Activated CD4-positive, alpha-beta T cell treated with anti-CD3 and anti-CD28 coated beads for 48 hours (primary cell): ENCODE measurements at regions not wholly inside any gene's neighbourhood (a gene's known extent, or its start where the extent isn't known, plus 50 kb on each side); places are given as distances from the start of the nearest gene placed in this dataset.
"Not testable (repeated sequence)": the region's sequence is repeated elsewhere in the genome, so short reads cannot be mapped to it uniquely, and the experiment has no call there.

ENCODE experiments used
- DNase-seq: peaks from one replicate; pipeline ENCODE4 v3.0.0-alpha.2; 2020

DNA sequence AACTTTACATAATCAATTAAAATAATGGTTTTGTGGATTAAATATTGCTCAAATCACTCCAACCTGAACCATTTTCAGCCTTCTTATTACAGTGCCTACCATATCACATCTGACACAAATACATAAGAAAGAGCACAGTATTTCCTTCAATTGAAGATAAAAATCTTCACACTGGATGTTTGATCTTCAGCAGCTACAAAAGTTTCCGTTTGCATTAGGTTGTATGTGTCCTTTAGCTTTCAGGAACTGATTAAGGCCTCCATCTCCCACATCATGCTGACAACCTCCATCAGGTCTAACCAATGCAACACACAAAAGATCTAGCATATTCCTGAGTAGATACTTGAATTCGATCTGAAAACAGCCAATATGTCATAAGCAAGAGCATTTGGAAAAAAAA is 195.1 kb upstream of the NR5A2 start:
- no peak for DNase-seq

DNA sequence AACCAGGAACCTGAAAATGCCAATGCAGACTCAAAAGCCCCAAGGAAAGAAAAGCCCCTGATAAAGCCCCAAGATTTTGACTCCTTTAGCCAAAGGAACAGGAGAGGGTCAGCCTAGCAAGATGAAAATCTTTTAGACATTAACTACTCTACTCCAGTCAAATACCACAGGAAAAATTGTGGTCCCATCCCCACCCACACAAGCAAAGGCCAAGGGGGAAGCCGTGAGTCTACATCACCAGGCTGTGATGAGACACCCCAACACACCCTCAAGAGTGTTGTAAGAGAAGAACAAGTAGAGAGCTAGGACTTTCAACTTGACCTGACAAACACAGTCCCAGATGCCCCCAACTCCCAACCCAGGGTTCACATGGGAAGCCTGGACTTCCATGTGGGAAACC is 192.8 kb upstream of the NR5A2 start:
- no peak for DNase-seq

DNA sequence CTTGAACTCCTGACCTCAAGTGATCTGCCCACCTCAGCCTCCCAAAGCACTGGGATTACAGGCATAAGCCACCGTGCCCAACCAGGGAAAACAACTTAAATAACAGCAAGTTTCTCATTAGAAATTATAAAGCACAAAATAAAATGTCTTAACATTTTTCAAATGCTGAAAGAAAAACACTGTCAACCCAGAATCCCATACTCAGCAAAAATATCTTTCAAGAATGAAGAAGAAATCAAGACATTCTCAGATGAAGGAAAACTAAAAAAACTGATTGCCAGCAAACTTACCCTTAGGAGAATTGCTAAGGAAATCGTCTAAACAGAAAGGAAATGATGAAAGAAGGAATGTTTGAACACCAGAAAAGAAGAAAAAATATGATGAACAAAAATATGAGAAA is 191.1 kb upstream of the NR5A2 start:
- DNase-seq = no peak

DNA sequence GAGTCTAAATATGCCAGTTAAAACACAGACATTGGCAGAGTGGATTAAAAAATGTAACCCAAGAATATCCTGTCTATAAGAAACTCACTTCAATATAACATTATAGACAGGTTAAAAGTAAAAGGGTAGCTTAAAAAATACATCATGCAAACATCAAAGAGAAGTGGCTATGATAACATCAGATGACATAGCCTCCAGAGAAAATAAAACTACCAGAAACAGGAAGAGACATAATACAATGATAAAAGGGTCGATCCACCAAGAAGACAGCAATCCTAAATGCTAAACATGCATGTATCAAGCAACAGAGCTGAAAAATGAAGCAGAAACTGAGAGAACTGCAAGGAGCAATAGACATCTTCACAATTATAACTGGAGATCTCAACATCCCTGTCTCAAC is 190.2 kb upstream of the NR5A2 start:
- no peak for DNase-seq

DNA sequence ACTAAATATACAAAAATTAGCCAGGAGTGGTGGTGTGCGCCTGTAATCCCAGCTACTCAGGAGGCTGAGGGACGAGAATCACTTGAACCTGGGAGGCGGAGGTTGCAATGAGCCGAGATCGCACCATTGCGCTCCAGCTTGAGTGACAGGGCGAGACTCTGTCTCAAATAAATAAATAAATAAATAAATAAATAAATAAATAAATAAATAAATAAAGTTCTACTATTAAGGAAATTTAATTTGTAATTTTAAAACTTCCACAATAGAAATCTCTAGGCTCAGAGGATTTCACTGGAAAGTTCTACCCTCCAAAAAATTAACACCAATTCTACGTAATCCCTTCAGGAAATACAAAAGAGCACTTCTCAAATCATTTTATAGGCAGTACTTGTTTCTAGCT is 187.9 kb upstream of the NR5A2 start:
- DNase-seq = not testable (repeated sequence)

DNA sequence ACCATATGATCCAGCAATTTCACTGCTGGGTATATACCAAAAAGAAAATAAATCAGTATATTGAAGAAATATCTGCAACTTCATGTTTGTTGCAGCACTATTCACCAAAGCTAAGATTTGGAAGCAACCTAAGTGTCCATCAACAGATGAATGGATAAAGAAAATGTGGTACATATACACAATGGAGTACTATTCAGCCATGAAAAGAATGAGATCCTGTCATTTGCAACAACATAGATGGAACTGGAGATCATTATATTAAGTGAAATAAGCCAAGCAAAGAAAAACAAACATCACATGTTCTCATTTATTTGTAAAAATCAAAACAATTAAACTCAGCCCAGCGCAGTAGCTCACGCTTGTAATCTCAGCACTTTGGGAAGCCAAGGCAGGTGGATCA is 184.4 kb upstream of the NR5A2 start:
- DNase-seq = not testable (repeated sequence)

DNA sequence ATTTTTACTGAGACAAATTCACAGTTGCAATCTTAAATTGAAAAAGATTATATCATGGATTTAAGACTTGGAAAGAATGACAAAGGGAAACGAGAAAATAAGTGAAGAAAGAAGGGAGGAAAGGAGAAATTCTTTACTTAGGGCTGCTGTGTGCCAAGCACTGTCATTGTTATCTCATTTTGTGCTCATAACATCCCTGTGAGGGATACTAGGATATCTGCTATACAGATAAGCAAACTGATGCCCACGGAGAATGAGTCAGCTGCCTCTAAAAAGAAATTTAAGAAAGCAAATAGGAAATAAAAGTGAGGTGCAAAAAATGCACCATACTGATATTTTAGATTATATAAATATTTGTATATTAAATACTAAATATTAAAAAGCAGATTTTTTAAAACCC is 183.6 kb upstream of the NR5A2 start:
- no peak for DNase-seq

DNA sequence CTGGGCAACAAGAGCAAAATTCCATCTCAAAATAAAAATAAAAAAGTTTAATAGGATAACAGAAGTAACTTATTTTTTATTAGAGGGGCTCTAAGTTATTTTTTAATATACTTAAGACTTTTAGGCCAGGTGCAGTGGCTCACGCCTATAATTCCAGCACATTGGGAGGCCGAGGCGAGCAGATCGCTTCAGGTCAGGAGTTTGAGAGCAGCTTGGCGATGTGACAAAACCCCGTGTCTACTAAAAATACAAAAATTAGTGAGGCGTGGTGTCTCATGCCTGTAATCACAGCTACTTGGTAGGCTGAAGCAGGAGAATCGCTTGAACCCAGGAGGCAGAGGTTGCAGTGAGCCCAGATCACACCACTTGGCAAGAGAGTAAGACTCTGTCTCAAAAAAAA is 180.5 kb upstream of the NR5A2 start:
- DNase-seq = no peak

DNA sequence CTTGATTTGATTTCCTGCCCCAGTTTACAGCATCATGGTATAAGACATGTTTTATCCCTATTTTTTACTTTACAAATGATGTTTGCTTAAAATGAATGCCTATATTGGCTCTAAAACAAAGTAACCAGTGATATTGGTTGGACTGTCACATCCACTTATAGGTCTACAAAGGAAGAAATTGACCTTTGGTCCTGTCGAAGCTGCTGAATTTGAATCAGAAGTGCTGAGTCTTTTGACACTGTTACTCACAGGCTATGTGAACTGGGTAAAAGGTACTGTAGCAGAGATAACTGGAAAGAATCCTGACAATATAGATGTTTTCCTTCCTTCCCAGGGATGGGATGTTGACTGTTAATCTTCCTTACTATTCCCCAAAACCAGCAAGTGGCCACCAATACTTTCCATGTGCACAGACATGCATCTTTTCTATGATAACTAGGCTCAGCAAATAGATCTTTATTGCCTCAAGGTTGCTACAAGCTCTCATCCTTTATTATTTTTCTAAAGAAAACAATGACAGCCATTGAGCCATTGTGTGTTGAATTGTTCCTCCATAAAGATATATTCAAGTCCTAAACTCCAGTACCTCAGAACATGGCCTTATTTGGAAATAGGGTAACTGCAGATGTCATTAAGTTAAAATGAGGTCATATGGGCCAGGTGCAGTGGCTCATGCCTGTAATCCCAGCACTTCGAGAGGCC is 175.9 kb upstream of the NR5A2 start:
- DNase-seq = no peak

DNA sequence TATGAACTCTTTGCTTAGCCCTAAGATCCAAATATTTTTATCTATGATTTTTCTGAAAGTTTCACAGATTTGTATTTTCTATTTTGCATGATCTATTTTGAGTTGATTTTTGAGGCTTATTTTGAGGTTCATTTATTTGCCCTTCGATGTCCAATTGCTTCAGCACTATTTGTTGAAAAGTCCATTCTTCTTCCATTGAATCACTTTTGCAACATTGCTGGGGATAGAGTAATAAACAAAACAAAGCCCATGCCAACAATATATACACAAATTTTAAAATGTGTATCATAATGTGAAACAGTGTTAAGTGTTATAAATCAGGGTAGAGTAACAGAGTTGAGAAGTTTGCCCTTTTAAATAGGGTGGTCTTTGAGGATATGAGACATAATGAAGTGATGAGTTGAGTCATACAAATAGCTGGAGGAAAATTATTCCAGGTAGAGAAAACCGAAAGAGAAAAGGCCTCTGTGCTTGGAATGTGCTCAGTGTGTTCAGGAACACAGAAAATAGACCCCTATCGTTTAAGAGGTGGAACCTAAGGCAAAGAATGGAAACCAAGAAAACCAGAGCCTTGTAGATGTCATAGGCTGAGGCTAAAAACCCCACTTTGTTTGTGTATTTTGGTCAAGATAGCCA is 172.7 kb upstream of the NR5A2 start:
- DNase-seq = no peak

DNA sequence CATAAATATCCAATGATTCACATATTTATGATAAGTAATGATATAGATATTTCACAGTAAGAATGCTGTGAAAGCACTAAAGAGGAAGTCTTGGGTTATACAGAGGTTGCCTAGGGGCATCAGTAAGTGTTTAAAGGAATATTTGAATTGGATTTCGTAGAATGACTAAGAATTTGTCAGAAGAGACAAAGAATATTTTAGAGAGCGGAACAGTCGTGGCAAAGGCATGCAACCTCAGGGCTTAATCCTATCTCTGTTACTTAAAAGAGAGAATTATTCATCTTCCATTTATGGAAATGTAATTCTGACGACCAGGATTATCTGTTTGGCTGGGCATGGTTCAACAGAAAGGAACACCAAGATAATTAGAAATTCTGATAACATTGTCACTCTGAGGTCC is 171.9 kb upstream of the NR5A2 start:
- DNase-seq = no peak

DNA sequence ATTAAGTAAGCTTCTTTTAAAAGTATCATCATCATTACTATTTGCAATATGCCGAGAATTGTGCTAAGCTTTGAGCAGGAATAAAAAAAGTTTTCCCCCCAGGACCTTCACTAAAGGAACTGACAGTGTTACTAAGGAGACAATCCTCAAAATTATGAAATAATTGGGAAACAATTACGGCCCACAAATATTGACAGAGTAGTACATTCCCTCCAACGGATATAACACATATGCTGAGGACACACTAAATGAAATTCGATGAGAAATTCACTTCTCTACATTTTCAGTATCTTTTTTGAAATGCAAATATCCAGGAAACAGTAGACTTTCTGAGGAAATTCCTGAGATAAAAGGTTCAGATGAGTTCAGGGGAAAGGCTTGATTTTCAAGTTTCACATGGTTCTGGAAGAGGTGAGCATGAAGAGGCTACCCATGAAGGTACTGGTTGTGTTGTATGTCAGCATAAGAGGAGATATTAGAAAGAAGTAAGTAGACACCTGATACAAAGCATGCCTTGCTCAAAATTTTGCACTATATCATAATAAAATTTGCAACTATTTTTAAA is 171.2 kb upstream of the NR5A2 start:
- no peak for DNase-seq

DNA sequence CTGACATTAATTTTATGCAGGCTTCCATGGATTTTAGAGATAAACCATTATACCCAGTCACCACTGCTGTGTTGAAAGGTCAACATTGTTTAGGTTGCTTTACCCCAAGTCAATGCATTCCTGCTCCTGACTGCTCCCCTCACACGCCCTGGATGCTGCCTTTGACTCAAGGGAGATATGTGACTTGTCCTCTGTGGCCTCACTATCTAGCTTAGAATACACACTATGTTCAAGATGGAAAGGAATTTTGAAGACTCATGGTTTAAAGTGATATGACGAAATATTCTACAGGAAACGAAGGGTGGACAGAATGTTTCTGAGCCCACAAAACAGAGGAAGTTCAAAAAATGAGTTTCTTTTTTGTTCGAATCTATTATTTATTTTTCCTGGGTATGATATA is 170.4 kb upstream of the NR5A2 start:
- no peak for DNase-seq

DNA sequence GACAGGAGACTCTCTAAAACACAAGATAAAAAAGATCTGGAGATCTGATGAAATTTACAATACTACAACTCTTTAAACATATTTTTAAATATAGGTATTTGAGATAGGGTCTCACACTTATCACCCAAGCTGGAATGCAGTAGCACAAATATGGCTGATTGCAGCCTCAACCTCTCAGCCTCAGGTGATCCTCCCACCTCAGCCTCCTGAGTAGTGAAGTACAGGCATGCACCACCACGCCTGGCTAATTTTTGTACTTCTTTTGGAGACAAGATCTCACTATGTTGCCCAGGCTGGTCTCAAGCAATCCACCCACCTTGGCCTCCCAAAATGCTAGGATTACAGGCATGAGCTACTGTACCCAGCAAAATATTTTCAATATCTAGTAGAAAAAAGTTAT is 170.0 kb upstream of the NR5A2 start:
- DNase-seq = no peak

DNA sequence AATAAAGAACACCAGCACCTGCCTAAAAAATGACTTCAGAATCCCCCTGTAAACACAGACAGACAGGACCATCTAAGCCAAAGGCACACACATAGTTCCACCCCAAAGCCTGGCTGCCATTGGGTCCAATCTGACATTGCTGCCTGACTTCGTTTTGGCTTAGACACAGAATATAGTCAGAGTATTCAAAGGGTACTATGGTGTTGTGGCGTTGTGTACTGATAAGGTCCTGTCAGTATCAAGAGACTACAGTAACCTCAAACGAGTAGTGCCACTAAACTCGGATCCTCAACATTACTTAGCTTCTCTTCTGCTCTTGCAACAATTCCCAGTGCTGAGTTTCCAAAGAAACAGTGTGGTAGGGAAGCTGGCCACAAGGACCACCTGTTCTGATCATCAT is 169.3 kb upstream of the NR5A2 start:
- no peak for DNase-seq

DNA sequence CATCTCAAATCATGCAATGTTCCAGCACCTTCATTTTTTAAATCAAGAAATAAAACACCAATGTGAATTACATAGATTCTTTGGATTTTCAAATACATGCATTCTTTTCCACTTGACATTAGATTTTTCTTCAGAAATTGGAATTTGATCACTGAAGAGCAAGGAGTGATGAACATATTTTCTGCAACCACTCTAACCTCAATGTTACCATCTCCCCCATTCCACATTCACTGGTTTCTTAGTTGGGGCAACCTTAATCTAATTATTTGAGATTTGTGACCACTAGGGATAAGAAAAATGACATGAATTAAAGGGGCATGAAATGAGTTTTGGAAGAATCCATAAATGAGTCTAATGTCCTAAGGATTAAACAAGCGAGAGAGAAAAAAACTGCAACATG is 168.7 kb upstream of the NR5A2 start:
- no peak for DNase-seq

DNA sequence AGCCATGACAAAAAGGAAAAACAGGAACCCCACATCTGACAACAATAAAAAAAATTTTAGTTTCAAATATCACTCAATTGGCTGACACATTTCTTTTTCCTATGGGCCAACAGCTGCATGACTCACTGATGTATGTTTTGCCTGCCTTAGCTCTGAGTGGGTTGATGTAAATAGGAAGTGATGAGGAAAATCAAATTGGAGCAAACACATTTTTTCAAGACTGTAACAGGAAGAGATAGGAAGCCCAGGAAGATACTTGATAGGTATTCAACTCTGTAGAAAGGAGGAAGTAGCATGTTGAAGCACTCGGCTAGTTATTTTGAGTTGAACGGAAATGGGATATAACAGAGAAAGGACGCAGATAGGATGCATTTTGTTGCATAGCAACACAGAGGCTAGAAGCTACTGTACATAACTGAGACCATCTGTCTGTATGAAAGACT is 168.0 kb upstream of the NR5A2 start:
- no peak for DNase-seq

DNA sequence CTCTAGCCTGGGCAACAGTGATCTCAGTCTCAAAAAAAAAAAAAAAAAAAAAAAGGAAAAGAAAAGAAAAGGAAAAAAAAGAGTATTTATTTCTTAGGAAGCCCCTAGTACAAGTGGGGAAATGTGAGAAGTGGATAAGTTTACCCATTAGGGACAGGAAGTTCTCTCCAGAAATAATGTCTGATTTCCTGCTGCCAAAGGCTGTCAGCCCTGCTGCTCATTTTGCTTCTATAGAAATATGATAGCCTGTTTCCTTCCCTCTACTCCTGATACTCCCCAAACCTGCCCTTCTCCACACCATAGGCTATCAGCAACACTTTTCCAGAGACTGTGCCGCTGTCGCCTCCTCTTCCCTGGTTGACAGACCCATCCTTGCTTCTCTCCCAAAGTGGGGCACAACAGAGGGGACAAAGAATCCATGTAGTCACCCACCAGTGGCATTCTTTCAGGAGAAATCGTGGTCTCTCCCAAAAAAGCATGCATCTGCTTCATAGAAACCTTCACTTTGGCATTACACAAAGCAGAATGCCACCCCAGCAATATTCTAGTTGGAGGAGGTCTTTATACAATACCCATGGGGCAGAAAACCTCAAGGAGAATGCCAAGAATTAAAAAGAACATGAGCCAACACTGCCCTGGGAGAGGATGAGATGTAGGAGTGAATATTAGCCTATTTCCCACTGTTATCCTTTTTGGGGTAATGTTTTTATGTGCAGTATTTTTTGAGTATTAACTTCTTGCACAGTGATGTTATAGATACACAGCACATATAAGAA is 166.3 kb upstream of the NR5A2 start:
- DNase-seq = no peak

DNA sequence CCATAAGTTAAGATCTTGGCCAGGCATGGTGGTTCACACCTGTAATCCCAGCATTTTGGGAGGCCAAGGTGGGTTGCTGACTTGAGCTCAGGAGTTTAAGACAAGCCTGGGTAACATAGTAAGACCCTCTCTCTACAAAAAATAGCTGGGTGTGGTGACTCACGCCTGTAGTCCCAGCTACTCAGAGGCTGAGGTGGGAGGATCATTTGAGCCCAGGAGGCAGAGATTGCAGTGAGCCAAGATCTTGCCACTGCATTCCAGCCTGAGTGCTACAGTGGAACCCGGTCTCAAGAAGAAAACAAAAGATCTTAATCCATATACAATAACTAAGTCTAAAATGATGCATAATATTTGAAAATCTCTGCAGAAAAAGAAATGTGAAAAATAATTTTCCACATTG is 165.5 kb upstream of the NR5A2 start:
- no peak for DNase-seq

DNA sequence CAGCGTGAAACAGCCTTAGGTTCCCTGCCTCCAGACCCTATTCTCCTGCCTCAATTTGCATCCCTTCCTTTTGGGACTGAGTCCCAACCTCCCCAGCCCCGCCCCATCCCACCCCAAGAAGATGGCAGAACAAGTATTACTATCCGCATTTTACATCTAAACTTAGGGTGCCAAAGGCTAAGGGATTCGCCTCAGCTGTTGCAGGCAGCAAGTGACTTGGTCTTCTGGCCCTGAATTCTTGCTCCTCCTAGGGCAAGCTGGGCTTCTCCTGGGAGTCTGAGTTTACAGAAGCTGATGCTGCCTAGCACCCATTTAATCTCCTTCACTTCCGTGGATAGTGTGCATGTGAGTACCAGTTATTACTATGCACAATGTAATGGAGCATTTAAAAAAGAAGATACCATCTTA is 161.3 kb upstream of the NR5A2 start:
- DNase-seq = no peak

DNA sequence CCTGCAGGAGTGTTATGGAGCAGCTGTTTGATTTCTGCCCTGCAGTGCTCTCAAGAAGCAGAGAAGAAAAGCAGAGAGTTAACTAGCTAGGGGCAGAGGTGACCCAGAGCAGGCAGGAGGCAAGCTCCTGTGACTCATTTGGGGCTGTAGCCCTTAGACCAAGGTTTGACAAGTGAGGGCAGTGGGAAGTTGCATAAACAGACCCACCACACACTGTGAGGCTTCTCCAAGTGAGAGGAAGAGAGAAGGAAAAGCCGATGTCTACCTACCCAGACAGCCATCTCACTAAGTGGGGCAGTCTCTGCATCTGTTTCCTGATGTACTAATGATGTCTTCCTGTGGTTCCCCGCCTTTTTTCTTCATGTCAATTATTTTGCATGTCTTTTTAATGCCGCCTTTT is 159.9 kb upstream of the NR5A2 start:
- DNase-seq = no peak

DNA sequence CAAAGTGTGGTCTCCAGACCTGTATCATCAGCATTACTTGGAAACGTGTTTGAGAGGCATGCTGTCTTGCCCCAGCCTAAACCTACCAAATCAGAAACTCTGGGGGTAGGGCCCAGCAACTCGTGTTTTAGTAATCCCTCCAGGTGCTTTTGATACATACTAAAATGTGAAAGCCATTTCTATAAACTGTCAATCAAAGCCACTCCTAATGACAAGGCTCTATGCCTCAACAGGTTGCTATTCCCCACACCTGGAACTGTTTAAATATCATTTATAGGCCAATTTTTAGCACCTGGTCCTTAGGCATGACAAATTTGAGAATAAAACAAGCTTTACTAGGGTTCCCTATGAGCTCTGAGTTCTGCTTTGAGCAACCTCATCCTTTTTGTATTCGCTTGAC is 158.7 kb upstream of the NR5A2 start:
- no peak for DNase-seq

DNA sequence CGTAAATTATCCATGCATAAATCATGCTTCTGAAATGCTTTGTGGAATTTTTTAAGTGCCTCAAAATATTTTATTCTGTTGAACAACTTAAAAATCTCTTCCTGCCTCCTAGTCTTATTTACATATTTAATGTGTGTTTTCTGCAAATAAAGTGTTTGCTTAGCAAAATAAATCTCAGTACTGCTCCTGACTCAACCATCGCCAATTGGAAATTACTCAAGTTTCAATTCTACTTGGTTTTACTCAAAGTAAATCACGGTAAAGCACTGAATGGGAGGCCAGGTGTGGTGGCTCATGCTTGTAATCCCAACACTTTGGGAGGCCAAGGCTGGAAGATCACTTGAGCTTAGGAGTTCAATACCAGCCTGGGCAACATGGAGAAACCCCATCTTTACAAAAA is 152.2 kb upstream of the NR5A2 start:
- no peak for DNase-seq

DNA sequence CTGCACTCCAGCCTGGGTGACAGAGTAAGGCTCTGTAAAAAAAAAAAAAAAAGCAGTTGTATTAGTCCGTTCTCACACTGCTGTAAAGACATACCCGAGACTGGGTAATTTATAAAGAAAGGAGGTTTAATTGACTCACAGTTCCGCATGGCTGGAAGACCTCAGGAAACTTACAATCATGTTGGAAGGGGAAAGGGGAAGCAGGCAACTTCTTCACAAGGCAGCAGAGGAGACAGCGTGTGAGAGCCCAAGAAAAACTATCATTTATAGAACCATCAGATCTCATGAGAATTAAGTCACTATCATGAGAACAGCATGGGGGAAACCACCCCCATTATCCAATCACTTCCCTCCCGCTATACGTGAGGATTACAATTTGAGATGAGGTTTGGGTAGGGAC is 151.7 kb upstream of the NR5A2 start:
- no peak for DNase-seq
